HG02981 (cell line): ENCODE measurements at regions not wholly inside any gene's neighbourhood (a gene's known extent, or its start where the extent isn't known, plus 50 kb on each side); places are given as distances from the start of the nearest gene placed in this dataset.

Source experiments
- ATAC-seq: cut with Tn5 transposase; IDR thresholded peaks from one replicate; pipeline ENCODE4 v1.9.1; 2021; ENCODE audit warnings: mild to moderate bottlenecking, moderate library complexity; ENCODE audit not compliant: unreplicated experiment

GRCh38 chr3:194218646-194219453 lies 82.9 kb downstream of the HES1 start:
- no peak for ATAC-seq

GRCh38 chr3:194219826-194220410 lies 84.0 kb downstream of the HES1 start:
- no peak for ATAC-seq

- ATAC-seq: no peak
These were observed 85.0 kb downstream of the HES1 start for GRCh38 chr3:194220901-194221326.

- ATAC-seq: no peak
These were observed 85.4 kb downstream of the HES1 start for GRCh38 chr3:194221336-194221735.

GRCh38 chr3:194223951-194224350 lies 88.0 kb downstream of the HES1 start:
- no peak for ATAC-seq

GRCh38 chr3:194224471-194225417 lies 88.8 kb downstream of the HES1 start:
- no peak for ATAC-seq

- no peak for ATAC-seq
These were observed 89.5 kb downstream of the HES1 start for GRCh38 chr3:194225418-194225812.

GRCh38 chr3:194225988-194226663 lies 90.2 kb downstream of the HES1 start:
- ATAC-seq: no peak

- ATAC-seq: no peak
These were observed 96.2 kb downstream of the HES1 start for GRCh38 chr3:194231929-194232832.

GRCh38 chr3:194233150-194233549 lies 97.2 kb downstream of the HES1 start:
- ATAC-seq: no peak

GRCh38 chr3:194235160-194235559 lies 99.2 kb downstream of the HES1 start:
- ATAC-seq: no peak

- ATAC-seq: no peak
These were observed 101.2 kb downstream of the HES1 start for GRCh38 chr3:194237110-194237509.

- no peak for ATAC-seq
These were observed 104.8 kb downstream of the HES1 start for GRCh38 chr3:194240766-194241165.

- ATAC-seq: no peak
These were observed 107.4 kb downstream of the HES1 start for GRCh38 chr3:194243172-194243837.

GRCh38 chr3:194244167-194244566 lies 107.0 kb downstream of the CPN2 start:
- no peak for ATAC-seq

GRCh38 chr3:194245474-194245873 lies 105.7 kb downstream of the CPN2 start:
- no peak for ATAC-seq

GRCh38 chr3:194245975-194246561 lies 105.1 kb downstream of the CPN2 start:
- ATAC-seq: no peak

GRCh38 chr3:194246709-194247349 lies 104.3 kb downstream of the CPN2 start:
- no peak for ATAC-seq
